Coronary artery (tissue), 2 donors: ENCODE measurements at regions not wholly inside any gene's neighbourhood (a gene's known extent, or its start where the extent isn't known, plus 50 kb on each side); places are given as distances from the start of the nearest gene placed in this dataset.
A peak's percentile ranks its signal among the peaks of the same experiment; 100 is the strongest.

Experiments
- DNase-seq: peaks from one replicate; pipeline ENCODE4 v3.0.0-alpha.2; 2017; ENCODE audit warnings: low spot score
- H3K27ac ChIP-seq, 2 donors: fragments of 200-600 bp; sonication (generic); one replicate each; pipeline ENCODE4 v1.5.1; 2016 to 2019
- H3K4me3 ChIP-seq: fragments of 200-600 bp; sonication (generic); 2 replicates; pipeline ENCODE4 v1.5.1; 2016; ENCODE audit warnings: mild to moderate bottlenecking, moderate library complexity
- CTCF ChIP-seq: fragments of 200-600 bp; sonication (generic); IDR thresholded peaks from one replicate; pipeline ENCODE4 v1.5.1; 2019; ENCODE audit warnings: antibody characterized with exemption

- Histone ChIP-seq H3K4me3 (no peak overlapping the region), H3K27ac (no peak overlapping the region)
- TF ChIP-seq CTCF, result no peak
- no peak for DNase-seq
These were observed 224.4 kb upstream of the GALNT17 start for GRCh38 chr7:70907259-70908247.

GRCh38 chr7:70913924-70914323 is 218.0 kb upstream of the GALNT17 start:
- DNase-seq, result no peak
- no peak for TF ChIP-seq CTCF

GRCh38 chr7:70915067-70915466 is 216.9 kb upstream of the GALNT17 start:
- no peak for TF ChIP-seq CTCF
- H3K27ac ChIP-seq, result no peak overlapping the region
- DNase-seq, result no peak
- no peak overlapping the region for H3K4me3 ChIP-seq

More at GRCh38 chr7:70913924-70914323, 218.0 kb upstream of the GALNT17 start:
- no peak overlapping the region for H3K4me3 ChIP-seq
- no peak overlapping the region for H3K27ac ChIP-seq

GRCh38 chr7:70919481-70920073 is 212.4 kb upstream of the GALNT17 start:
- H3K27ac ChIP-seq, result no peak overlapping the region
- no peak for TF ChIP-seq CTCF
- no peak overlapping the region for H3K4me3 ChIP-seq
- no peak for DNase-seq

GRCh38 chr7:70920876-70921275 is 211.1 kb upstream of the GALNT17 start:
- no peak overlapping the region for H3K27ac ChIP-seq
- TF ChIP-seq CTCF, result no peak
- DNase-seq, result no peak
- no peak overlapping the region for H3K4me3 ChIP-seq

GRCh38 chr7:70923181-70923845 is 208.6 kb upstream of the GALNT17 start:
- peak; percentile 29 for DNase-seq
- no peak overlapping the region for H3K27ac ChIP-seq
- no peak for TF ChIP-seq CTCF
- no peak overlapping the region for H3K4me3 ChIP-seq
